ENCODE measurements at regions not wholly inside any gene's neighbourhood (a gene's known extent, or its start where the extent isn't known, plus 50 kb on each side); places are given as distances from the start of the nearest gene placed in this dataset.
A peak's percentile ranks its signal among the peaks of the same experiment; 100 is the strongest.

DNA sequence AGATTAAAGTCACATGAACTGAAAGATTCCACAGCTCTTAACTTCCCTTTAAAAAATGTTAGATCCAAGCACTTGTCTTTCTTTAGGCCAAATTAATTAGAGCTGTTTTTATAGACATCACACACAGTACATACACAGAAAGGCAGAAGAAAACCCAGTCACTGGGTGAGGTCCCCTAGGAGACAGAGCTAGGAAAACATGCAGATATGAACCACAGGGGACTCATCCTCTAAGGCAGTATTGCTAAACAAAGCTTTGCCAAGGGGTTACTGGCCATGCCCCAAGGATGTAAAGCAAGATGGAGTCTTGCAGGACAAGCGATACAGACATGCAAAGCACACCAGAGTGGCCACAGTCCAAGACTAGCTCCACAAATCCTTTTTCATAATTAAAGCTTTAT, 227.0 kb downstream of the SEMA6A start:
- TF ChIP-seq, protein P1, sequence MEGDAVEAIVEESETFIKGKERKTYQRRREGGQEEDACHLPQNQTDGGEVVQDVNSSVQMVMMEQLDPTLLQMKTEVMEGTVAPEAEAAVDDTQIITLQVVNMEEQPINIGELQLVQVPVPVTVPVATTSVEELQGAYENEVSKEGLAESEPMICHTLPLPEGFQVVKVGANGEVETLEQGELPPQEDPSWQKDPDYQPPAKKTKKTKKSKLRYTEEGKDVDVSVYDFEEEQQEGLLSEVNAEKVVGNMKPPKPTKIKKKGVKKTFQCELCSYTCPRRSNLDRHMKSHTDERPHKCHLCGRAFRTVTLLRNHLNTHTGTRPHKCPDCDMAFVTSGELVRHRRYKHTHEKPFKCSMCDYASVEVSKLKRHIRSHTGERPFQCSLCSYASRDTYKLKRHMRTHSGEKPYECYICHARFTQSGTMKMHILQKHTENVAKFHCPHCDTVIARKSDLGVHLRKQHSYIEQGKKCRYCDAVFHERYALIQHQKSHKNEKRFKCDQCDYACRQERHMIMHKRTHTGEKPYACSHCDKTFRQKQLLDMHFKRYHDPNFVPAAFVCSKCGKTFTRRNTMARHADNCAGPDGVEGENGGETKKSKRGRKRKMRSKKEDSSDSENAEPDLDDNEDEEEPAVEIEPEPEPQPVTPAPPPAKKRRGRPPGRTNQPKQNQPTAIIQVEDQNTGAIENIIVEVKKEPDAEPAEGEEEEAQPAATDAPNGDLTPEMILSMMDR (IDR thresholded peaks at IDR 0.05), result no peak
- TF ChIP-seq POLR2A (IDR thresholded peaks at IDR 0.05), result no peak
- intact Hi-C loops (cut with DNase I), result no loop called here
- DNase-seq (no peak), ATAC-seq (no peak)
- WGBS (ENCODE audit: insufficient coverage, low coverage, low lambda C conversion rate, missing lambda C conversion rate), result 92% methylated on average over 1 of the region's 1 CpG
- no peak overlapping the region for H3K27ac ChIP-seq
- no peaks in the 10 kb centered on the region for H3K9me3 ChIP-seq
- no peaks in the 10 kb centered on the region for H3K4me1 ChIP-seq
- H3K27me3 ChIP-seq, result no peaks in the 10 kb centered on the region
- no peak overlapping the region for H3K4me3 ChIP-seq
- H3K36me3 ChIP-seq, result no peaks in the 10 kb centered on the region

- DNase-seq, result no peak
- no peaks in the 10 kb centered on the region for H3K9me3 ChIP-seq
- H3K27me3 ChIP-seq, result no peaks in the 10 kb centered on the region
- intact Hi-C loops (cut with DNase I), result no loop called here
- WGBS (ENCODE audit: insufficient coverage, low coverage, low lambda C conversion rate, missing lambda C conversion rate), result 50% methylated on average over 2 of the region's 4 CpGs
- H3K36me3 ChIP-seq, result no peaks in the 10 kb centered on the region
- H3K27ac ChIP-seq, result no peak overlapping the region
- H3K4me3 ChIP-seq, result no peak overlapping the region
- no peak for TF ChIP-seq POLR2A (IDR thresholded peaks at IDR 0.05)
- TF ChIP-seq, protein P1 (IDR thresholded peaks at IDR 0.05), result no peak
- peak in 1 of 4 donors; percentile 19 for ATAC-seq
- H3K4me1 ChIP-seq, result no peaks in the 10 kb centered on the region
These were observed 230.7 kb downstream of the SEMA6A start for GRCh38 chr5:116343961-116344360.
